Right lobe of liver (tissue), 6 donors: ENCODE measurements at regions not wholly inside any gene's neighbourhood (a gene's known extent, or its start where the extent isn't known, plus 50 kb on each side); places are given as distances from the start of the nearest gene placed in this dataset.
"Not testable (repeated sequence)": the region's sequence is repeated elsewhere in the genome, so short reads cannot be mapped to it uniquely, and the experiment has no call there.

Experiments used
- ATAC-seq, 4 donors: fragments of 200-7000 bp; cut with Tn5 transposase; one replicate each; pipeline ENCODE4 v1.9.1; 2020; ENCODE audit warnings: mild to moderate bottlenecking in 4 of 4, moderate library complexity in 4 of 4
- DNase-seq, 3 donors: peaks; one replicate each; pipeline ENCODE4 v3.0.0-alpha.2; 2020
- H3K27ac ChIP-seq, 3 donors: fragments of 200-600 bp; one replicate each; pipeline ENCODE4 v1.8.0; 2022
- H3K27me3 ChIP-seq, 2 donors: fragments of 200-600 bp; one replicate each; pipeline ENCODE4 v1.8.0; 2022
- H3K36me3 ChIP-seq, 4 donors: fragments of 200-600 bp; sonication (generic) in 1 of 4; one replicate each; pipeline versions ENCODE4 v1.5.1 to v1.8.0; 2017 to 2022; ENCODE audit warnings: control low read depth in 1 of 4
- H3K4me1 ChIP-seq, 4 donors: fragments of 200-600 bp; sonication (generic) in 1 of 4; one replicate each; pipeline versions ENCODE4 v1.5.1 to v1.8.0; 2017 to 2022; ENCODE audit warnings: control low read depth in 1 of 4
- H3K4me3 ChIP-seq, 3 donors: fragments of 200-600 bp; one replicate each; pipeline ENCODE4 v1.8.0; 2022
- H3K9me3 ChIP-seq, 4 donors: fragments of 200-600 bp; sonication (generic) in 1 of 4; one replicate each; pipeline versions ENCODE4 v1.5.1 to v1.8.0; 2017 to 2022; ENCODE audit warnings: control low read depth in 1 of 4
- POLR2A ChIP-seq: fragments of 450-650 bp; IDR thresholded peaks from one replicate; pipeline ENCODE4 v1.6.1; 2017; ENCODE audit warnings: antibody characterized with exemption, mild to moderate bottlenecking
- WGBS: methylation state at CpG from one replicate; pipeline ENCODE4 v1.1.6; 2018; ENCODE audit warnings: low coverage, low lambda C conversion rate; ENCODE audit not compliant: insufficient coverage; ENCODE audit errors: missing lambda C conversion rate; 5-methylcytosine and 5-hydroxymethylcytosine counted together
- intact Hi-C, 2 donors: fragments of 100-400 bp; cut with DNase I; formaldehyde crosslinking; loops; one replicate each; pipeline versions ENCODE4 v1.11.2 to v1.14.1; 2022
- TF ChIP-seq, protein P1 (sequence below), 4 donors: fragments of 200-600 bp in 3 of 4; fragments of 450-650 bp in 1 of 4; IDR thresholded peaks; one replicate each; pipeline versions ENCODE4 v1.5.1 to v1.8.0; 2016 to 2022; ENCODE audit warnings: antibody characterized with exemption in 4 of 4, mild to moderate bottlenecking in 2 of 4
- donor health status: DM: no; HTN: yes; CAD: no.
- donor health status: DM: no; HTN: no; CAD: no.
- donor health status: DM: no; HTN: no; CAD: no.
- donor health status: DM: no; HTN: yes; CAD: no.
- donor health status: DM: no; HTN: yes; CAD: no.

GRCh38 chr12:5276327-5276880, 155.5 kb upstream of the NTF3 start:
- H3K9me3 ChIP-seq, result no peaks in the 10 kb centered on the region
- no peaks in the 10 kb centered on the region for H3K27me3 ChIP-seq
- no peak overlapping the region for H3K4me3 ChIP-seq
- intact Hi-C loops, result no loop called here
- no peaks in the 10 kb centered on the region for H3K4me1 ChIP-seq
- no peaks in the 10 kb centered on the region for H3K36me3 ChIP-seq
- no peak for ATAC-seq
- TF ChIP-seq, protein P1, sequence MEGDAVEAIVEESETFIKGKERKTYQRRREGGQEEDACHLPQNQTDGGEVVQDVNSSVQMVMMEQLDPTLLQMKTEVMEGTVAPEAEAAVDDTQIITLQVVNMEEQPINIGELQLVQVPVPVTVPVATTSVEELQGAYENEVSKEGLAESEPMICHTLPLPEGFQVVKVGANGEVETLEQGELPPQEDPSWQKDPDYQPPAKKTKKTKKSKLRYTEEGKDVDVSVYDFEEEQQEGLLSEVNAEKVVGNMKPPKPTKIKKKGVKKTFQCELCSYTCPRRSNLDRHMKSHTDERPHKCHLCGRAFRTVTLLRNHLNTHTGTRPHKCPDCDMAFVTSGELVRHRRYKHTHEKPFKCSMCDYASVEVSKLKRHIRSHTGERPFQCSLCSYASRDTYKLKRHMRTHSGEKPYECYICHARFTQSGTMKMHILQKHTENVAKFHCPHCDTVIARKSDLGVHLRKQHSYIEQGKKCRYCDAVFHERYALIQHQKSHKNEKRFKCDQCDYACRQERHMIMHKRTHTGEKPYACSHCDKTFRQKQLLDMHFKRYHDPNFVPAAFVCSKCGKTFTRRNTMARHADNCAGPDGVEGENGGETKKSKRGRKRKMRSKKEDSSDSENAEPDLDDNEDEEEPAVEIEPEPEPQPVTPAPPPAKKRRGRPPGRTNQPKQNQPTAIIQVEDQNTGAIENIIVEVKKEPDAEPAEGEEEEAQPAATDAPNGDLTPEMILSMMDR (IDR thresholded peaks at IDR 0.05), result no peak
- no peak for TF ChIP-seq POLR2A
- DNase-seq, result no peak
- H3K27ac ChIP-seq, result no peak overlapping the region
- 48% methylated on average over 3 of the region's 4 CpGs for WGBS

GRCh38 chr12:5280086-5280485, 151.8 kb upstream of the NTF3 start:
- WGBS, result 68% methylated on average over 5 of the region's 5 CpGs
- TF ChIP-seq, protein P1 (IDR thresholded peaks at IDR 0.05), result no peak
- TF ChIP-seq POLR2A, result no peak
- H3K4me3 ChIP-seq, result no peak overlapping the region
- H3K27me3 ChIP-seq, result no peaks in the 10 kb centered on the region
- no peaks in the 10 kb centered on the region for H3K4me1 ChIP-seq
- no peak overlapping the region for H3K27ac ChIP-seq
- ATAC-seq (no peak), DNase-seq (no peak)
- H3K9me3 ChIP-seq, result no peaks in the 10 kb centered on the region
- H3K36me3 ChIP-seq, result no peaks in the 10 kb centered on the region
- intact Hi-C loops, result no loop called here

GRCh38 chr12:5290368-5290767, 141.5 kb upstream of the NTF3 start:
- H3K4me1 ChIP-seq, result not testable (repeated sequence)
- 63% methylated on average over 7 of the region's 21 CpGs for WGBS

DNA sequence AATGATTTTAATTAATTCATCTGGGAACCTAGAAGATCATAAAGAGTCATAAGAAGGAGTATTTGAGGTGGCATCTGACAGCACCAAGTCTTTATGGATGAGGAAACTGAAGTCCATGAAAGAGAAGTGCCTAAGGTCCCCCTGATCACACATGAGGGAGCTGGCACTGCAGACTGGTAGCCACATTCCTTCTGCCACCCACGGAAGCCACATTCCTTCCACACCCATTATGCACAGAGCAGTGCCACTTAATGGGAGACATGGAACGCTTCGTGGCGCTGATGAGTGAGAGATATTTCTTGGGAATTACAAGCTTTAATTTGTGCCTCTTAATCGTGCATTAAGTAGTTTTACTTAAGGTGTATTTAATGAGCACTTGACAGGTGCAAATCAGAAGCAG, 139.3 kb upstream of the NTF3 start:
- Histone ChIP-seq H3K4me1 (no peaks in the 10 kb centered on the region), H3K36me3 (no peaks in the 10 kb centered on the region), H3K27ac (no peak overlapping the region), H3K9me3 (no peaks in the 10 kb centered on the region), H3K4me3 (no peak overlapping the region), H3K27me3 (no peaks in the 10 kb centered on the region)
- no peak for DNase-seq
- ATAC-seq, result no peak
- intact Hi-C loops, result no loop called here
- TF ChIP-seq POLR2A, result no peak
- TF ChIP-seq, protein P1 (IDR thresholded peaks at IDR 0.05), result no peak
- WGBS, result 67% methylated on average over 5 of the region's 5 CpGs

More at GRCh38 chr12:5290368-5290767, 141.5 kb upstream of the NTF3 start:
- DNase-seq, H3K27ac ChIP-seq, H3K36me3 ChIP-seq, H3K9me3 ChIP-seq, ATAC-seq, intact Hi-C loops, H3K4me3 ChIP-seq, H3K27me3 ChIP-seq: not testable (repeated sequence)

DNA sequence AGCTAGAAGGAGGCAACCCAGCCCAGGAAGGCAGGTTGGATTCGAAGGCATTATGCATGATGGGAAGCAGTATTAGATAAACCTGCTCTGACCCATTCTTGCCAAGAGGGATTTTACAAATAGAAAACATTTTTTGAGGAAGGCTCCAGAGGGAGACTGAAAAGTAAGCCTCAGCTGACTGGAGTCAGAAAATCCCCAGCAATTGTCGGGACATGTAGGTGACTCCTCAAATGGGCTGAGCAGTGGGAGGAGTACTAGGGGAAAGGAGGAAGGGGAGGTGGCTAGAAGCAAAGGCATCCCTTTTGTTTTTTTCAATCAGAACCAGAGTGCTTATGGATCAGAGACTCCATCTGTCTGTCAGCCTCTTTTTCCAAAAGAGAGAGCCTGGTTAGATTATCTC, 138.1 kb upstream of the NTF3 start:
- no peaks in the 10 kb centered on the region for H3K36me3 ChIP-seq
- intact Hi-C loops, result no loop called here
- TF ChIP-seq, protein P1 (IDR thresholded peaks at IDR 0.05), result no peak
- TF ChIP-seq POLR2A, result no peak
- no peaks in the 10 kb centered on the region for H3K27me3 ChIP-seq
- H3K4me3 ChIP-seq, result no peak overlapping the region
- ATAC-seq (no peak), DNase-seq (no peak)
- 36% methylated on average over 2 of the region's 2 CpGs for WGBS
- H3K4me1 ChIP-seq, result no peaks in the 10 kb centered on the region
- H3K9me3 ChIP-seq, result no peaks in the 10 kb centered on the region
- no peak overlapping the region for H3K27ac ChIP-seq
